Psoas muscle (tissue), 7 donors: ENCODE measurements at regions not wholly inside any gene's neighbourhood (a gene's known extent, or its start where the extent isn't known, plus 50 kb on each side); places are given as distances from the start of the nearest gene placed in this dataset.

Experiments
- ATAC-seq, 4 donors: fragments of 200-7000 bp; cut with Tn5 transposase; one replicate each; pipeline ENCODE4 v1.9.1; 2020; ENCODE audit warnings: moderate library complexity in 3 of 4, mild to moderate bottlenecking in 2 of 4
- DNase-seq, 2 donors: peaks; one replicate each; pipeline ENCODE4 v3.0.0-alpha.2; 2020
- H3K27ac ChIP-seq: fragments of 200-600 bp; one replicate; pipeline ENCODE4 v1.8.0; 2022
- H3K27me3 ChIP-seq, 3 donors: fragments of 200-600 bp in 1 of 3; one replicate each; pipeline versions ENCODE4 v1.6.1 to v1.8.0; 2013 to 2022; ENCODE audit warnings: low read length in 2 of 3, mild to moderate bottlenecking in 2 of 3, moderate library complexity in 1 of 3; ENCODE audit not compliant: insufficient read depth in 3 of 3
- H3K36me3 ChIP-seq, 2 donors: fragments of 200-600 bp in 1 of 2; one replicate each; pipeline versions ENCODE4 v1.6.1 to v1.8.0; 2013 to 2022; ENCODE audit warnings: low read depth in 1 of 2, mild to moderate bottlenecking in 1 of 2, moderate library complexity in 1 of 2; ENCODE audit not compliant: insufficient read depth in 1 of 2
- H3K4me1 ChIP-seq: fragments of 200-600 bp; one replicate; pipeline ENCODE4 v1.8.0; 2022
- H3K4me3 ChIP-seq: fragments of 200-600 bp; one replicate; pipeline ENCODE4 v1.8.0; 2022; ENCODE audit warnings: mild to moderate bottlenecking
- H3K9me3 ChIP-seq: fragments of 200-600 bp; one replicate; pipeline ENCODE4 v1.8.0; 2022
- WGBS, 3 donors: extraction: QIAGEN DNeasy Blood & Tissue Kit; methylation state at CpG; one replicate each; pipeline versions ENCODE4 v1.1.6 to v1.1.7; 2013; 5-methylcytosine and 5-hydroxymethylcytosine counted together
- intact Hi-C, 2 donors: fragments of 100-400 bp; cut with DNase I; formaldehyde crosslinking; loops; one replicate each; pipeline versions ENCODE4 v1.11.0 to v1.14.2; 2022
- TF ChIP-seq, protein P1 (sequence below): fragments of 200-600 bp; IDR thresholded peaks from one replicate; pipeline ENCODE4 v1.8.0; 2022; ENCODE audit warnings: antibody characterized with exemption
- donor health status: healthy with polysubstance abuse.
- donor health status: DM: no; HTN: no; CAD: no; lungs with moderate emphysema.
- donor health status: Bipolar disorder and iron deficiency.
- donor health status: healthy.
- donor health status: DM: yes; HTN: yes; CAD: no.
- donor health status: DM: no; HTN: no; CAD: no.
- donor health status: DM: yes; HTN: yes; CAD: no.

DNA sequence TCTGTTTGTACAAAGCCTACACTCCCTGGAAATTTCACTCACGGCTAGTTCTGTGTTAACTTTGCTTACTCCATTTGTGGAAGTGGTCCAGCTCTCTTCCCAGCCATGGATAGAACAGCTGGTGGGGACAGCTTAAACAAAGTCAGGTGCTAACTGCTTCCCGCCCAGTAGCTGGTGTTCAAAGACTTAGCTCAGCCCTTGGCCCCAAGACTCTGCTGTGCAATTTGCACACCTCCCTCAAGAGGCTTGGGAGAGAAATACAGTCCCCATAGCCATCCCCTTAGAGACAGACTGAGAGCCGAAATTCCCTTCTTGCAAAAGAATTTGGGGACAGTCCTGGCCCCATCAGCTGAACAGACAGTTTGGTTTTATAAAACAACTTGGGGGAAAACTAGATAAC, 73.8 kb upstream of the RAI14 start:
- 25 to 42% (median 36%) methylated on average over 3 of the region's 3 CpGs for WGBS, 3 donors
- Histone ChIP-seq H3K36me3 (no peaks in the 10 kb centered on the region), H3K4me1 (no peaks in the 10 kb centered on the region), H3K9me3 (no peaks in the 10 kb centered on the region), H3K4me3 (no peak overlapping the region), H3K27ac (no peak overlapping the region), H3K27me3 (no peaks in the 10 kb centered on the region)
- TF ChIP-seq, protein P1, sequence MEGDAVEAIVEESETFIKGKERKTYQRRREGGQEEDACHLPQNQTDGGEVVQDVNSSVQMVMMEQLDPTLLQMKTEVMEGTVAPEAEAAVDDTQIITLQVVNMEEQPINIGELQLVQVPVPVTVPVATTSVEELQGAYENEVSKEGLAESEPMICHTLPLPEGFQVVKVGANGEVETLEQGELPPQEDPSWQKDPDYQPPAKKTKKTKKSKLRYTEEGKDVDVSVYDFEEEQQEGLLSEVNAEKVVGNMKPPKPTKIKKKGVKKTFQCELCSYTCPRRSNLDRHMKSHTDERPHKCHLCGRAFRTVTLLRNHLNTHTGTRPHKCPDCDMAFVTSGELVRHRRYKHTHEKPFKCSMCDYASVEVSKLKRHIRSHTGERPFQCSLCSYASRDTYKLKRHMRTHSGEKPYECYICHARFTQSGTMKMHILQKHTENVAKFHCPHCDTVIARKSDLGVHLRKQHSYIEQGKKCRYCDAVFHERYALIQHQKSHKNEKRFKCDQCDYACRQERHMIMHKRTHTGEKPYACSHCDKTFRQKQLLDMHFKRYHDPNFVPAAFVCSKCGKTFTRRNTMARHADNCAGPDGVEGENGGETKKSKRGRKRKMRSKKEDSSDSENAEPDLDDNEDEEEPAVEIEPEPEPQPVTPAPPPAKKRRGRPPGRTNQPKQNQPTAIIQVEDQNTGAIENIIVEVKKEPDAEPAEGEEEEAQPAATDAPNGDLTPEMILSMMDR, result no peak
- DNase-seq (no peak), ATAC-seq (no peak)
- intact Hi-C loops, result no loop called here

DNA sequence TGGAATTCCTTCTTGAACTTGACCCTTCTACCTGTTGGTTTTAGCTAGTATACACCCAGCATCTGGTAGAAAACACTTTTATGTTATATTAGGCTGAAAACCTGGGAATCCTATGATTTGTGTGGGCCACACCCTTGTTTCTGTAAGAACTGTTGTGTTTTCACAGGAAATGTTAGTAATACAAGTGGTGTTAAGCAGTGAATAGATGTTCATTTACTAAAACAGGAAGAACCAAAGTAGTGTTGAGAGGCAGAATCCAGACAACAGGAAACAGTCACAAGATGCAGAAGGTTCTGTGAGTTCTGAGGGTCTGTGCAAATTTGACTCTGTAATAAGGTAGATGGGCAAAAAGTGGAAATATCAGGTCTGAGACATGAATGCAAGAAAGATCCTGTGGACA, 73.0 kb upstream of the RAI14 start:
- no peaks in the 10 kb centered on the region for H3K27me3 ChIP-seq
- no peaks in the 10 kb centered on the region for H3K36me3 ChIP-seq
- H3K4me1 ChIP-seq, result no peaks in the 10 kb centered on the region
- TF ChIP-seq, protein P1, result no peak
- ATAC-seq, result no peak
- no peak overlapping the region for H3K27ac ChIP-seq
- intact Hi-C loops, result no loop called here
- DNase-seq, result no peak
- no peaks in the 10 kb centered on the region for H3K9me3 ChIP-seq
- no peak overlapping the region for H3K4me3 ChIP-seq

DNA sequence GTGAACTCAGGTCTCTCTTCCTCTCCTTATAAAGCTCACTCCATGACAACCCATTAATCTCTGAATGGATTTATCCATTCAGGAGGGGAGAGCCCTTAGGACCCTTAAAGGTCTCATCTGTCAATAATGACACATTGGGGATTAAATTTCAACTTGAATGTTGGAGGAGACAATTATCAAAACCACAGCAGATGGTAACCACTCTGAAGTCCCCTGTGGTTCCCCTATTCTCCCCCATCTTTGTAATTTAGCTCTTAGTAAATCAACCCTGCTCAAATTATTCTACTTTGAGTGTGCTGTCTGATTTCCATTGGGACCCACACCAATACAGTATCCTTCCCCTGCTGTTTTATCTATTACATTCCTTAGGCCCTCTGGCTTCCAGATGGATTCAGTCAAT, 72.0 kb upstream of the RAI14 start:
- DNase-seq, result no peak
- Histone ChIP-seq H3K4me3 (no peak overlapping the region), H3K36me3 (no peaks in the 10 kb centered on the region), H3K27ac (no peak overlapping the region), H3K4me1 (no peaks in the 10 kb centered on the region), H3K9me3 (no peaks in the 10 kb centered on the region), H3K27me3 (no peaks in the 10 kb centered on the region)
- TF ChIP-seq, protein P1, result no peak
- intact Hi-C loops, result no loop called here
- no peak for ATAC-seq

DNA sequence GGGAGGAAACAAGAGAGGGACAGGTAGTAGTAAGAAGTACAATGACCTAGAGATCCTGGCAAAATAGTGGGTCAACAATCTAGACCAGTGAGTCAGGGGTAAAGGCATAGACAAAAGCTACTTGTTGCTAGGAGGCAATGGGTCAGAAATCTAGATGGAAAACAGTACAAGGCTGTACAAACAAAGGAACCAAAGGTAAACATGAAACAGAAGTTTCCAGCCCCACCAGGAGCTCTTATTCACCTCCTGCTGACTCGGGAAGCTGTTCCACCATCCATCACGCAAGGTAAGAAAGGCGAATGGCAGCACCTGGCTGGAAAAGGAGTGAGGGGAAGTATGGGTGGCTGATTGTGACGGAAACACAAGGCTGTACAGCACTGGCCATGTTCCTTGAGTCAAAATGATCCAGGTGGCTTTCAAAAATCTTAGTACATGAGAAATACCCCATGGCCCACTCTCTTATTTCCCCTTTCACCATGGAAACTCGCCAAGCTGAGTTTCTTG, 70.5 kb upstream of the RAI14 start:
- TF ChIP-seq, protein P1, result no peak
- no peaks in the 10 kb centered on the region for H3K36me3 ChIP-seq
- intact Hi-C loops, result no loop called here
- H3K27ac ChIP-seq, result no peak overlapping the region
- no peaks in the 10 kb centered on the region for H3K27me3 ChIP-seq
- DNase-seq (no peak), ATAC-seq (no peak)
- H3K4me3 ChIP-seq, result no peak overlapping the region
- 89 to 96% (median 89%) methylated on average over 5 of the region's 5 CpGs for WGBS, 3 donors
- no peaks in the 10 kb centered on the region for H3K9me3 ChIP-seq
- H3K4me1 ChIP-seq, result no peaks in the 10 kb centered on the region

DNA sequence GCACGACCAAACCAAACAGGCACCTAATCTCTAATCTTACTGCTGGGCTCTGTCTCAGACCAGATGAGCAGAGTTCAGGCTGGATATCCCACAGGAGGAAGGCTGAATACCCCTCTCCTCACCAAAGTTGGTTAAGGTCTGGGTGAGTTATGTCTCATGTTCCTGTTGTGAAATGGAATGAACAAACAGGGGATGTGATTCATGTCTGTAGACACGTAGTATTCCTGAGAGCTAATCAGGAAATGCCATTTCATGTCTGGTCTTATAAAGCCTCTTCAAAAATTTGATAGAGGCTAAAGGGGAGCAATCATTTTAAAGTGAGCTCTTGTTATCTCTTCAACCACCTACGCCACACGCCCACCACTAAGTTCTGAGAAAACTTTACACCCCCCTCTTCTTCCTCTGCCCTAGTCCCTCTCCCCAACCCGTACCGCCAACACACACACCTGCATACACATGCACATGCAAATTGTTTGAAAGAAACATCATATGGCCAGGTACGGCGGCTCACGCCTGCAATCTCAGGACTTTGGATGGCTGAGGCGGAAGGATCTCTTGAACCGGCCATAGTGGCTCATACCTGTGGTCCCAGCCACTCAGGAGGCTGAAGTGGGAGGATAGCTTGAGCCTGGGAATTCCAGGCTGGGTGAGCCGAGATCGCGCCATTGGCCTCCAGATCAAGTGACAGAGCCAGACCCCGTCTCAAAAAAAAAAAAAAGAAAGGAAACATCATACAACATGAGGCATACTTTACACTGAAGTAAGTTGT, 69.8 kb upstream of the RAI14 start:
- Histone ChIP-seq H3K27me3 (no peaks in the 10 kb centered on the region), H3K27ac (no peak overlapping the region), H3K4me1 (no peaks in the 10 kb centered on the region), H3K36me3 (no peaks in the 10 kb centered on the region), H3K9me3 (no peaks in the 10 kb centered on the region), H3K4me3 (no peak overlapping the region)
- TF ChIP-seq, protein P1, result no peak
- 83 to 88% (median 88%) methylated on average over 15 of the region's 15 CpGs for WGBS, 3 donors
- no peak for DNase-seq
- intact Hi-C loops, result no loop called here
- no peak for ATAC-seq
